Epithelial cell of esophagus (primary cell): ENCODE measurements at regions not wholly inside any gene's neighbourhood (a gene's known extent, or its start where the extent isn't known, plus 50 kb on each side); places are given as distances from the start of the nearest gene placed in this dataset.
A peak's percentile ranks its signal among the peaks of the same experiment; 100 is the strongest.

Source experiments
- DNase-seq: peaks from one replicate; pipeline ENCODE4 v3.0.0; 2010; ENCODE audit warnings: low read depth
- H3K4me3 ChIP-seq: 2 replicates; pipeline ENCODE4 v1.5.1; 2011; ENCODE audit warnings: mild to moderate bottlenecking, low read length, control low read depth
- TF ChIP-seq, protein P1 (sequence below): IDR thresholded peaks from 2 replicates; pipeline ENCODE4 v1.5.1; 2011; ENCODE audit warnings: low read depth, mild to moderate bottlenecking, low read length, control low read depth, inconsistent platforms; ENCODE audit not compliant: insufficient read depth; ENCODE audit errors: missing control alignments

GRCh38 chr2:194090251-194090905, 1566.6 kb upstream of the SLC39A10 start:
- TF ChIP-seq, protein P1, sequence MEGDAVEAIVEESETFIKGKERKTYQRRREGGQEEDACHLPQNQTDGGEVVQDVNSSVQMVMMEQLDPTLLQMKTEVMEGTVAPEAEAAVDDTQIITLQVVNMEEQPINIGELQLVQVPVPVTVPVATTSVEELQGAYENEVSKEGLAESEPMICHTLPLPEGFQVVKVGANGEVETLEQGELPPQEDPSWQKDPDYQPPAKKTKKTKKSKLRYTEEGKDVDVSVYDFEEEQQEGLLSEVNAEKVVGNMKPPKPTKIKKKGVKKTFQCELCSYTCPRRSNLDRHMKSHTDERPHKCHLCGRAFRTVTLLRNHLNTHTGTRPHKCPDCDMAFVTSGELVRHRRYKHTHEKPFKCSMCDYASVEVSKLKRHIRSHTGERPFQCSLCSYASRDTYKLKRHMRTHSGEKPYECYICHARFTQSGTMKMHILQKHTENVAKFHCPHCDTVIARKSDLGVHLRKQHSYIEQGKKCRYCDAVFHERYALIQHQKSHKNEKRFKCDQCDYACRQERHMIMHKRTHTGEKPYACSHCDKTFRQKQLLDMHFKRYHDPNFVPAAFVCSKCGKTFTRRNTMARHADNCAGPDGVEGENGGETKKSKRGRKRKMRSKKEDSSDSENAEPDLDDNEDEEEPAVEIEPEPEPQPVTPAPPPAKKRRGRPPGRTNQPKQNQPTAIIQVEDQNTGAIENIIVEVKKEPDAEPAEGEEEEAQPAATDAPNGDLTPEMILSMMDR = no peak
- no peak for DNase-seq

DNA sequence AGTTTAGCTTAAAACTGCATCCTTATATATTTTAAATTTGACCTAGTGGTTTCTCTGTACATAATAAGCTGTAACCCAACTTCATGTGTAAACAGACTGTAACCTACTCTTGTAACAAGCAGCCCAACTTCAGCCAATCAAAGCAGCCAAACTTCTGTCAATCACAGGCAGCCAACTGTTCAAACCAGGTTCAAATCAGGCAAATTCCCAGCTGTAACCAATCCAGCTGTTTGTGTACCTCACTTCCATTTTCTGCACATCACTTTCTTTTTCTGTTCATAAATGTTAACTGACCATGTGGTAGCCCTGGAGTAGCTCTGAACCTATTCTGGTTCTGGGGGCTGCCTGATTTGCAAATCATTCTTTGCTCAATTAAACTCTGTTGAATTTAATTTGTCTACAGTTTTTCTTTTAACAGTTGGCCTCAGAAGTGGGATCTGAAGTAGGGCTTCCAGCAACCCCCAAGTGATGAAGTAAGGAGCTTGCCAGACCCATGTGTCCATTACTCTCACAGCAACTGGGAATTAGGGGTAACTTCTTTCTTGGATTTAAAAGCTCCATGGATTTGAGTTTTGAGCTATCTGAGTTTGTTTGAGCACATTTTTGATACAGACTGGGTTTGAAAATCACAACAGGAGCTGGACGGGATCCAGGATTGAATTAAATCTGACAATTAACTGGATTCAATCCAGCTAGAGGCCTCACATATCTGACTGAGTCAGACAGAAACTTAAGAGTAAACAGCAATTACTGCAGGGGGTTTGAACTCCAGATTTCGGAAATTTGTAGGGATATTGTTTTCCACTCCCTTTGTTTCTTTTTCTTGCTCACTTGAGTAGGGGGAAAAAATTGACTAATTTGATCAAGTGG, 1569.7 kb upstream of the SLC39A10 start:
- TF ChIP-seq, protein P1 = no peak
- no peak overlapping the region for H3K4me3 ChIP-seq
- peak; percentile 37 for DNase-seq

More at GRCh38 chr2:194090251-194090905, 1566.6 kb upstream of the SLC39A10 start:
- no peak overlapping the region for H3K4me3 ChIP-seq

DNA sequence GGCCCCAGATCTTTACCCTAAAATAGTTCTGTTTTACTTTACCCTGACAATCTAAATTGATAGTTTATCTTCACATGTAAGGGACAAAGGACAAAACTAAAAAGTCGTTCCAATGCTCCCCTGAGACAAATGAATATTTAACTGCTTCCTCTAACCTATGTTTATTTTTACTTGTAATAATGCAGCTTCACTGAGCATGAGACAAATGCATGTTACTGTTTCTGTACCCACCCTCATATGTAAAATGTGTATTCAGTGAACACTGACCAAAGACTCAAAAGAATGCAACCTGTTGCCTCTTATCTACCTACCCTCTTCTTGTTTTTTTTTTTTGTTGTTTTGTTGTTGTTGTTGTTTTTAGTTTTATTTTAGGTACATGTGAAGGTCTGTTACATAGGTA, 1570.9 kb upstream of the SLC39A10 start:
- DNase-seq = no peak
- no peak overlapping the region for H3K4me3 ChIP-seq
- TF ChIP-seq, protein P1 = no peak

DNA sequence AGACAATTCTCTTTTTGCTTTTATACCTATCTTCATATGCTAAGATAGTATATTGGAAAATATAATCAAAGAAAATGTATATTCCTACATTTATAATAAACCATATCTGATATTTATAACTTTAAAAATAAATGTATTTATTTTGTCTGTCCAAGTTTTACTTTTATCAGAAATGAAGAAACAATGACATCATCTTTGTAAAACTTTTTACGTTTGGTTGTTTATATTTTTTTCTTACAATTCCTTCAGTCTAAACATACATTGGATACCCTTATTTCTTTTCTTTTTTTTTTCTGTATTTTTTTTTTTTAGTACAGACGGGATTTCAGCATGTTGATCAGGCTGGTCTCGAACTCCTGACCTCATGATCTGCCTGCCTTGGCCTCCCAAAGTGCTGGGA, 1577.0 kb upstream of the SLC39A10 start:
- DNase-seq = no peak
- TF ChIP-seq, protein P1 = no peak
- no peak overlapping the region for H3K4me3 ChIP-seq

- no peak for DNase-seq
- TF ChIP-seq, protein P1 = no peak
- no peak overlapping the region for H3K4me3 ChIP-seq
Observed at GRCh38 chr2:194077366-194077765, 1579.7 kb upstream of the SLC39A10 start.

GRCh38 chr2:194062401-194062800, 1594.6 kb upstream of the SLC39A10 start:
- H3K4me3 ChIP-seq = no peak overlapping the region
- TF ChIP-seq, protein P1 = no peak
- no peak for DNase-seq
